Lower leg skin (tissue), 3 donors: ENCODE measurements at regions not wholly inside any gene's neighbourhood (a gene's known extent, or its start where the extent isn't known, plus 50 kb on each side); places are given as distances from the start of the nearest gene placed in this dataset.

Experiments used
- POLR2A ChIP-seq, 2 donors: fragments of 450-650 bp; IDR thresholded peaks; one replicate each; pipeline ENCODE4 v1.6.1; 2016 to 2017; ENCODE audit warnings: antibody characterized with exemption in 2 of 2, mild to moderate bottlenecking in 1 of 2, moderate library complexity in 1 of 2
- TF ChIP-seq, protein P1 (sequence below), 3 donors: fragments of 450-650 bp; IDR thresholded peaks; one replicate each; pipeline ENCODE4 v1.5.1; 2016; ENCODE audit warnings: antibody characterized with exemption in 3 of 3, mild to moderate bottlenecking in 3 of 3, moderate library complexity in 2 of 3

DNA sequence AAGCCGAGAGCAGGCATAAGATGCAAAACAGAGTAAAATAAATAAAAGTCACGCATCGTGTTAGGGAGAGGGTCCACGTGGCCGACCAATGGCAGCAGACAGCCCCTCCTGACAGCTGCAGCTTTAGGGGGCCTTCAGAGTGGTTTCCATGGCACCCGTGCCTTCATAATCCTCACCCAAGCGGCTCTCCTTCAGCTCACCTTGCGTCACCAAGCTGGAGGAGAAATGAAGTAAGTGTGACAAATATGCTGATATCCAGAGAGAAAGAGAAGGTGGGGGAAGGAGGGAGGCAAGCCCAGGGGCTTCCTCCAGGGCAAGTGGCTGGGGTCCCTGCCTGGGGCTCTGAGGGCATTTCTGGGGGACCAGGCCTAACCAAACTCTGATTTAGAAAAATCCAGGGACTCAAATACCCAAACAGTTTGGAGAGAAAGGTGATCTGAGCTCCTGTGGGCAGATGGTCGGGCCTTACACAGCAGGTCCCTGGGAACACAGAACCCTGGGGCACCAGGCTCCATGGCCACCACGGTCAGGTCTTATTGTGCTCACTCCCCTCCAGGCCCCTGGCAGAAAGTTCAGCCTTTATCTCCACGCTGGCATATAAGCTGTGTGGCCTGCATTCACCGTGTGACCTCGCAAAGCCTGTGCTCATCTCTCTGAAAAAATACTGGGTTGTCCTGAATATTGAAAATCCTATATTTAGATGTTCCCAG is 80.7 kb upstream of the TNRC6C start:
- TF ChIP-seq, protein P1, sequence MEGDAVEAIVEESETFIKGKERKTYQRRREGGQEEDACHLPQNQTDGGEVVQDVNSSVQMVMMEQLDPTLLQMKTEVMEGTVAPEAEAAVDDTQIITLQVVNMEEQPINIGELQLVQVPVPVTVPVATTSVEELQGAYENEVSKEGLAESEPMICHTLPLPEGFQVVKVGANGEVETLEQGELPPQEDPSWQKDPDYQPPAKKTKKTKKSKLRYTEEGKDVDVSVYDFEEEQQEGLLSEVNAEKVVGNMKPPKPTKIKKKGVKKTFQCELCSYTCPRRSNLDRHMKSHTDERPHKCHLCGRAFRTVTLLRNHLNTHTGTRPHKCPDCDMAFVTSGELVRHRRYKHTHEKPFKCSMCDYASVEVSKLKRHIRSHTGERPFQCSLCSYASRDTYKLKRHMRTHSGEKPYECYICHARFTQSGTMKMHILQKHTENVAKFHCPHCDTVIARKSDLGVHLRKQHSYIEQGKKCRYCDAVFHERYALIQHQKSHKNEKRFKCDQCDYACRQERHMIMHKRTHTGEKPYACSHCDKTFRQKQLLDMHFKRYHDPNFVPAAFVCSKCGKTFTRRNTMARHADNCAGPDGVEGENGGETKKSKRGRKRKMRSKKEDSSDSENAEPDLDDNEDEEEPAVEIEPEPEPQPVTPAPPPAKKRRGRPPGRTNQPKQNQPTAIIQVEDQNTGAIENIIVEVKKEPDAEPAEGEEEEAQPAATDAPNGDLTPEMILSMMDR (IDR thresholded peaks at IDR 0.05) = no peak
- no peak for TF ChIP-seq POLR2A (IDR thresholded peaks at IDR 0.05)
